ENCODE measurements at regions not wholly inside any gene's neighbourhood (a gene's known extent, or its start where the extent isn't known, plus 50 kb on each side); places are given as distances from the start of the nearest gene placed in this dataset.

GRCh38 chr1:55476445-55477015, 261.4 kb upstream of the USP24 start:
- no peak for TF ChIP-seq CTCF (IDR thresholded peaks at IDR 0.05)
- no peak for TF ChIP-seq EZH2 (IDR thresholded peaks at IDR 0.05)

All from neural progenitor cell (in vitro differentiated cells).